ENCODE measurements at regions not wholly inside any gene's neighbourhood (a gene's known extent, or its start where the extent isn't known, plus 50 kb on each side); places are given as distances from the start of the nearest gene placed in this dataset.
"Not testable (repeated sequence)": the region's sequence is repeated elsewhere in the genome, so short reads cannot be mapped to it uniquely, and the experiment has no call there.

GRCh38 chr2:62611854-62612253 lies 93.7 kb upstream of the EHBP1 start:
- DNase-seq = no peak
- no peak overlapping the region for H2AFZ ChIP-seq (ENCODE audit: low read depth)
- H3K9me3 ChIP-seq = no peaks in the 10 kb centered on the region
- no peaks in the 10 kb centered on the region for H4K20me1 ChIP-seq (ENCODE audit: insufficient read depth)
- POLR2A ChIA-PET = no interaction called here
- no peaks in the 10 kb centered on the region for H3K9me2 ChIP-seq
- peaks cover 4% of the 10 kb centered on the region for H3F3A ChIP-seq (replicated peaks; ENCODE audit: insufficient read depth)
- no peaks in the 10 kb centered on the region for H3K79me2 ChIP-seq (ENCODE audit: insufficient read depth)
- 56% methylated on average over 2 of the region's 2 CpGs for WGBS (ENCODE audit: low lambda C conversion rate)
- no peaks in the 10 kb centered on the region for H3K27me3 ChIP-seq (ENCODE audit: insufficient read depth)
- no peak overlapping the region for H3K4me3 ChIP-seq (ENCODE audit: low read depth in 2 of 2, low read length in 1 of 2)
- TF ChIP-seq YY1 (IDR thresholded peaks at IDR 0.05; ENCODE audit: low read depth) (no peak), SIN3A (IDR thresholded peaks at IDR 0.05; ENCODE audit: borderline replicate concordance, low read depth, low read length) (no peak), TAF1 (IDR thresholded peaks at IDR 0.05; ENCODE audit: borderline replicate concordance, low read depth, low read length) (no peak), EP300 (IDR thresholded peaks at IDR 0.05; ENCODE audit: borderline replicate concordance in 1 of 2, low read depth in 1 of 2, low read length in 1 of 2) (no peak), REST (IDR thresholded peaks at IDR 0.05; ENCODE audit: low read depth, low read length) (no peak), MAX (IDR thresholded peaks at IDR 0.05; ENCODE audit: low read depth) (no peak), SMC3 (IDR thresholded peaks at IDR 0.05; ENCODE audit: low read depth, low read length) (no peak), FOSL2 (IDR thresholded peaks at IDR 0.05; ENCODE audit: borderline replicate concordance, low read depth) (no peak), ELF1 (IDR thresholded peaks at IDR 0.05) (no peak), ZBTB33 (IDR thresholded peaks at IDR 0.05; ENCODE audit: borderline replicate concordance, low read depth) (no peak), CTCF (IDR thresholded peaks at IDR 0.05) (no peak), IRF3 (IDR thresholded peaks at IDR 0.05; ENCODE audit: low read depth, low read length) (no peak)
- no peak overlapping the region for H3K4me2 ChIP-seq
- H3K9ac ChIP-seq = no peak overlapping the region
- no peak overlapping the region for H3K27ac ChIP-seq (ENCODE audit: low read depth in 2 of 2, low read length in 1 of 2)
- CTCF ChIA-PET = no interaction called here
- no peaks in the 10 kb centered on the region for H3K4me1 ChIP-seq (ENCODE audit: control insufficient read depth in 1 of 2, insufficient read depth in 2 of 2, low read depth in 1 of 2, low read length in 1 of 2)
- no peaks in the 10 kb centered on the region for H3K36me3 ChIP-seq (replicated peaks in 1 of 2; ENCODE audit: control insufficient read depth in 1 of 2, insufficient read depth in 2 of 2, low read length in 1 of 2)

- H3K4me2 ChIP-seq; H3F3A ChIP-seq (replicated peaks; ENCODE audit: insufficient read depth); H3K9me2 ChIP-seq; H3K79me2 ChIP-seq (ENCODE audit: insufficient read depth); DNase-seq; H3K27ac ChIP-seq (ENCODE audit: low read depth in 2 of 2, low read length in 1 of 2); H3K27me3 ChIP-seq (ENCODE audit: insufficient read depth); POLR2A ChIA-PET; H3K4me3 ChIP-seq (ENCODE audit: low read depth in 2 of 2, low read length in 1 of 2); H3K9ac ChIP-seq; H3K9me3 ChIP-seq; H2AFZ ChIP-seq (ENCODE audit: low read depth); H3K4me1 ChIP-seq (ENCODE audit: control insufficient read depth in 1 of 2, insufficient read depth in 2 of 2, low read depth in 1 of 2, low read length in 1 of 2); CTCF ChIA-PET; H4K20me1 ChIP-seq (ENCODE audit: insufficient read depth); H3K36me3 ChIP-seq (replicated peaks in 1 of 2; ENCODE audit: control insufficient read depth in 1 of 2, insufficient read depth in 2 of 2, low read length in 1 of 2): not testable (repeated sequence)
- no CpG with 5 or more reads among the region's 13 CpGs for WGBS (ENCODE audit: low lambda C conversion rate)
Observed at GRCh38 chr2:62605471-62605870, 99.5 kb upstream of the TMEM17 start.

Measured in SK-N-SH (cell line).